GM12878 (cell line): ENCODE measurements at regions not wholly inside any gene's neighbourhood (a gene's known extent, or its start where the extent isn't known, plus 50 kb on each side); places are given as distances from the start of the nearest gene placed in this dataset.

Source experiments
- ATAC-seq: fragments of 200-7000 bp; cut with Tn5 transposase; 3 replicates; pipeline ENCODE4 v1.9.1; 2020; ENCODE audit warnings: mild to moderate bottlenecking, moderate library complexity
- BruUV-seq: library from RNA; stranded (reverse); fragments of 400-500 nt; replicated peaks from 2 replicates; lab custom pipeline; 2021; lab: Mats Ljungman, UMichigan
- CTCF ChIA-PET: fragments of 300-600 bp; sonication (Branson Sonifier 250); formaldehyde crosslinking; extraction: SDS; loops from one replicate; lab custom pipeline; 2021; ENCODE audit warnings: inconsistent platforms; lab: Yijun Ruan, JAX
- POLR2A ChIA-PET: fragments of 350-600 bp; formaldehyde crosslinking; extraction: SDS; loops from one replicate; lab custom pipeline; 2021; ENCODE audit warnings: inconsistent platforms; lab: Charles Lee
- RAD21 ChIA-PET: fragments of 300-600 bp; sonication (Branson Sonifier 250); formaldehyde crosslinking; loops from one replicate; lab custom pipeline; 2023; ENCODE audit warnings: antibody characterized with exemption; ENCODE audit not compliant: unreplicated experiment; lab: Charles Lee
- SMC1A ChIA-PET: fragments of 300-600 bp; sonication (Branson Sonifier 250); formaldehyde crosslinking; loops from one replicate; lab custom pipeline; 2023; ENCODE audit not compliant: unreplicated experiment, uncharacterized antibody; lab: Charles Lee
- DNase-seq: peaks from one replicate; pipeline ENCODE4 v3.0.0-alpha.2; 2011; ENCODE audit warnings: low read depth, low spot score
- FAIRE-seq: peaks from 3 replicates; lab custom pipeline; 2011; peaks lifted over from hg19 to GRCh38; lab: Jason Lieb, UNC
- H2AFZ ChIP-seq: 2 replicates; pipeline ENCODE4 v1.6.0; 2011; ENCODE audit warnings: low read depth, low read length, control low read depth; ENCODE audit not compliant: control insufficient read depth
- H3K27ac ChIP-seq: 2 replicates; pipeline ENCODE4 v1.5.1; 2011; ENCODE audit warnings: control low read depth; ENCODE audit not compliant: control insufficient read depth, insufficient read depth
- H3K27me3 ChIP-seq, 2 experiments: replicated peaks in 1 of 2; 2 replicates each; pipeline versions ENCODE4 v1.6.0 to v1.6.1; 2011; ENCODE audit warnings: low read length in 1 of 2; ENCODE audit not compliant: control insufficient read depth in 2 of 2, insufficient read depth in 2 of 2
- H3K36me3 ChIP-seq, 2 experiments: 2 replicates each; pipeline ENCODE4 v1.5.1; 2011; ENCODE audit warnings: low read length in 1 of 2; ENCODE audit not compliant: control insufficient read depth in 2 of 2, insufficient read depth in 2 of 2
- H3K4me1 ChIP-seq: 2 replicates; pipeline ENCODE4 v1.6.1; 2011; ENCODE audit warnings: mild to moderate bottlenecking, low read length, moderate library complexity, mixed read lengths; ENCODE audit not compliant: control insufficient read depth, insufficient read depth
- H3K4me2 ChIP-seq: 2 replicates; pipeline ENCODE4 v1.6.0; 2011; ENCODE audit warnings: control low read depth; ENCODE audit not compliant: control insufficient read depth, insufficient read depth
- H3K4me3 ChIP-seq: fragments of 200-600 bp; sonication (generic); 2 replicates; pipeline ENCODE4 v1.5.1; 2016
- H3K79me2 ChIP-seq: 2 replicates; pipeline ENCODE4 v1.6.0; 2011; ENCODE audit warnings: low read length; ENCODE audit not compliant: control insufficient read depth, insufficient read depth
- H3K9ac ChIP-seq: 2 replicates; pipeline ENCODE4 v1.8.0; 2011; ENCODE audit warnings: low read length, control low read depth, mixed read lengths; ENCODE audit not compliant: control insufficient read depth, insufficient read depth
- H3K9me3 ChIP-seq: replicated peaks from 3 replicates; pipeline ENCODE4 v1.5.1; 2011; ENCODE audit warnings: mild to moderate bottlenecking, low read length; ENCODE audit not compliant: control insufficient read depth, insufficient read depth
- H4K20me1 ChIP-seq: 2 replicates; pipeline ENCODE4 v1.6.0; 2011; ENCODE audit not compliant: control insufficient read depth, insufficient read depth
- ESRRA ChIP-seq: IDR thresholded peaks from 2 replicates; pipeline ENCODE4 v1.6.1; 2012; ENCODE audit warnings: mild to moderate bottlenecking, low read length, improper control_type of control experiment
- IRF3 ChIP-seq: fragments of 450-650 bp; IDR thresholded peaks from 2 replicates; pipeline ENCODE4 v1.6.1; 2014; ENCODE audit warnings: mild to moderate bottlenecking
- JUNB ChIP-seq: IDR thresholded peaks from 2 replicates; pipeline ENCODE4 v1.6.1; 2016; ENCODE audit warnings: antibody characterized with exemption, mild to moderate bottlenecking
- KLF5 ChIP-seq: fragments of 450-650 bp; IDR thresholded peaks from 2 replicates; pipeline ENCODE4 v1.6.1; 2014; ENCODE audit warnings: mild to moderate bottlenecking; ENCODE audit not compliant: partially characterized antibody
- MAX ChIP-seq: IDR thresholded peaks from 2 replicates; pipeline ENCODE4 v1.6.1; 2012; ENCODE audit warnings: low read depth, low read length, improper control_type of control experiment
- MYB ChIP-seq: fragments of 150-350 bp; IDR thresholded peaks from 2 replicates; pipeline ENCODE4 v1.6.1; 2014; ENCODE audit warnings: mild to moderate bottlenecking, low read depth, low read length, borderline replicate concordance
- RFX5 ChIP-seq: IDR thresholded peaks from 2 replicates; pipeline ENCODE4 v1.6.1; 2011; ENCODE audit warnings: low read depth, low read length, improper control_type of control experiment
- ZBED1 ChIP-seq: IDR thresholded peaks from 2 replicates; pipeline ENCODE4 v1.6.1; 2016; ENCODE audit warnings: borderline replicate concordance
- ZBTB11 ChIP-seq: fragments of 450-650 bp; formaldehyde crosslinking; IDR thresholded peaks from 2 replicates; pipeline ENCODE4 v1.5.0; 2022; ENCODE audit warnings: mild to moderate bottlenecking, missing genetic modification characterization
- WGBS: methylation state at CpG from one replicate; pipeline ENCODE4 v1.1.6; 2016; ENCODE audit warnings: low lambda C conversion rate; ENCODE audit not compliant: insufficient replicate concordance, insufficient coverage; ENCODE audit errors: missing lambda C conversion rate; 5-methylcytosine and 5-hydroxymethylcytosine counted together
- in situ Hi-C: fragments of 300-500 bp; cut with MboI; formaldehyde crosslinking; loops from 9 replicates; pipeline ENCODE4 v1.14.3; 2018; ENCODE audit warnings: mixed read lengths
- intact Hi-C: fragments of 100-400 bp; cut with micrococcal nuclease; formaldehyde crosslinking; loops from one replicate; pipeline ENCODE4 v1.14.2; 2022; ENCODE audit not compliant: unreplicated experiment
- TF ChIP-seq, protein P1 (sequence below): IDR thresholded peaks from 2 replicates; pipeline ENCODE4 v1.6.1; 2011; ENCODE audit warnings: mild to moderate bottlenecking, low read depth, low read length, moderate library complexity; ENCODE audit not compliant: insufficient replicate concordance
- TF ChIP-seq, protein P2 (sequence below): fragments of 450-650 bp; IDR thresholded peaks from 2 replicates; pipeline ENCODE4 v1.6.1; 2016; ENCODE audit warnings: mild to moderate bottlenecking, moderate library complexity, borderline replicate concordance
- TF ChIP-seq, protein P3 (sequence below): fragments of 450-650 bp; conservative IDR thresholded peaks from 2 replicates; pipeline ENCODE4 v1.6.1; 2017; ENCODE audit warnings: mild to moderate bottlenecking, moderate library complexity

- DNase-seq: no peak
- 18% methylated on average over 4 of the region's 4 CpGs for WGBS
- SMC1A ChIA-PET: interaction anchor here (1.0 kb wide), 1 partner anchor 10 kb away, joined by 3 read pairs; no protein-coding TSS in a partner anchor
- POLR2A ChIA-PET: no interaction called here
- CTCF ChIA-PET: no interaction called here
- no peaks in the 10 kb centered on the region for H3K9me3 ChIP-seq
- FAIRE-seq: no peak
- no peaks in the 10 kb centered on the region for H3K36me3 ChIP-seq
- no peaks in the 10 kb centered on the region for H4K20me1 ChIP-seq
- no peaks in the 10 kb centered on the region for H3K4me1 ChIP-seq
- no TSS peak for BruUV-seq
- no peak overlapping the region for H3K9ac ChIP-seq
- no peak for ATAC-seq
- no peaks in the 10 kb centered on the region for H3K79me2 ChIP-seq
- H3K27me3 ChIP-seq: no peaks in the 10 kb centered on the region; a peak in 1 of 4 replicates
- no peak overlapping the region for H3K27ac ChIP-seq
- no peak overlapping the region for H2AFZ ChIP-seq
- RAD21 ChIA-PET: no interaction called here
- no peak overlapping the region for H3K4me2 ChIP-seq
- intact Hi-C loops: no loop called here
- TF ChIP-seq MAX (no peak), MYB (no peak), RFX5 (no peak), ZBED1 (no peak), IRF3 (no peak), ESRRA (no peak), KLF5 (no peak), JUNB (no peak), ZBTB11 (CRISPR knock-in tag) (no peak)
- TF ChIP-seq, protein P1, sequence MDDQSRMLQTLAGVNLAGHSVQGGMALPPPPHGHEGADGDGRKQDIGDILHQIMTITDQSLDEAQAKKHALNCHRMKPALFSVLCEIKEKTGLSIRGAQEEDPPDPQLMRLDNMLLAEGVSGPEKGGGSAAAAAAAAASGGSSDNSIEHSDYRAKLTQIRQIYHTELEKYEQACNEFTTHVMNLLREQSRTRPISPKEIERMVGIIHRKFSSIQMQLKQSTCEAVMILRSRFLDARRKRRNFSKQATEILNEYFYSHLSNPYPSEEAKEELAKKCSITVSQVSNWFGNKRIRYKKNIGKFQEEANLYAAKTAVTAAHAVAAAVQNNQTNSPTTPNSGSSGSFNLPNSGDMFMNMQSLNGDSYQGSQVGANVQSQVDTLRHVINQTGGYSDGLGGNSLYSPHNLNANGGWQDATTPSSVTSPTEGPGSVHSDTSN: no peak
- TF ChIP-seq, protein P2, sequence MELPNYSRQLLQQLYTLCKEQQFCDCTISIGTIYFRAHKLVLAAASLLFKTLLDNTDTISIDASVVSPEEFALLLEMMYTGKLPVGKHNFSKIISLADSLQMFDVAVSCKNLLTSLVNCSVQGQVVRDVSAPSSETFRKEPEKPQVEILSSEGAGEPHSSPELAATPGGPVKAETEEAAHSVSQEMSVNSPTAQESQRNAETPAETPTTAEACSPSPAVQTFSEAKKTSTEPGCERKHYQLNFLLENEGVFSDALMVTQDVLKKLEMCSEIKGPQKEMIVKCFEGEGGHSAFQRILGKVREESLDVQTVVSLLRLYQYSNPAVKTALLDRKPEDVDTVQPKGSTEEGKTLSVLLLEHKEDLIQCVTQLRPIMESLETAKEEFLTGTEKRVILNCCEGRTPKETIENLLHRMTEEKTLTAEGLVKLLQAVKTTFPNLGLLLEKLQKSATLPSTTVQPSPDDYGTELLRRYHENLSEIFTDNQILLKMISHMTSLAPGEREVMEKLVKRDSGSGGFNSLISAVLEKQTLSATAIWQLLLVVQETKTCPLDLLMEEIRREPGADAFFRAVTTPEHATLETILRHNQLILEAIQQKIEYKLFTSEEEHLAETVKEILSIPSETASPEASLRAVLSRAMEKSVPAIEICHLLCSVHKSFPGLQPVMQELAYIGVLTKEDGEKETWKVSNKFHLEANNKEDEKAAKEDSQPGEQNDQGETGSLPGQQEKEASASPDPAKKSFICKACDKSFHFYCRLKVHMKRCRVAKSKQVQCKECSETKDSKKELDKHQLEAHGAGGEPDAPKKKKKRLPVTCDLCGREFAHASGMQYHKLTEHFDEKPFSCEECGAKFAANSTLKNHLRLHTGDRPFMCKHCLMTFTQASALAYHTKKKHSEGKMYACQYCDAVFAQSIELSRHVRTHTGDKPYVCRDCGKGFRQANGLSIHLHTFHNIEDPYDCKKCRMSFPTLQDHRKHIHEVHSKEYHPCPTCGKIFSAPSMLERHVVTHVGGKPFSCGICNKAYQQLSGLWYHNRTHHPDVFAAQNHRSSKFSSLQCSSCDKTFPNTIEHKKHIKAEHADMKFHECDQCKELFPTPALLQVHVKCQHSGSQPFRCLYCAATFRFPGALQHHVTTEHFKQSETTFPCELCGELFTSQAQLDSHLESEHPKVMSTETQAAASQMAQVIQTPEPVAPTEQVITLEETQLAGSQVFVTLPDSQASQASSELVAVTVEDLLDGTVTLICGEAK: no peak
- TF ChIP-seq, protein P3, sequence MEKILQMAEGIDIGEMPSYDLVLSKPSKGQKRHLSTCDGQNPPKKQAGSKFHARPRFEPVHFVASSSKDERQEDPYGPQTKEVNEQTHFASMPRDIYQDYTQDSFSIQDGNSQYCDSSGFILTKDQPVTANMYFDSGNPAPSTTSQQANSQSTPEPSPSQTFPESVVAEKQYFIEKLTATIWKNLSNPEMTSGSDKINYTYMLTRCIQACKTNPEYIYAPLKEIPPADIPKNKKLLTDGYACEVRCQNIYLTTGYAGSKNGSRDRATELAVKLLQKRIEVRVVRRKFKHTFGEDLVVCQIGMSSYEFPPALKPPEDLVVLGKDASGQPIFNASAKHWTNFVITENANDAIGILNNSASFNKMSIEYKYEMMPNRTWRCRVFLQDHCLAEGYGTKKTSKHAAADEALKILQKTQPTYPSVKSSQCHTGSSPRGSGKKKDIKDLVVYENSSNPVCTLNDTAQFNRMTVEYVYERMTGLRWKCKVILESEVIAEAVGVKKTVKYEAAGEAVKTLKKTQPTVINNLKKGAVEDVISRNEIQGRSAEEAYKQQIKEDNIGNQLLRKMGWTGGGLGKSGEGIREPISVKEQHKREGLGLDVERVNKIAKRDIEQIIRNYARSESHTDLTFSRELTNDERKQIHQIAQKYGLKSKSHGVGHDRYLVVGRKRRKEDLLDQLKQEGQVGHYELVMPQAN: no peak
- in situ Hi-C loops: no loop called here
- no peak overlapping the region for H3K4me3 ChIP-seq
Measured at GRCh38 chr2:144858211-144858610, 338.3 kb upstream of the ZEB2 start.
